SU-DHL-6 (cell line): ENCODE measurements at regions not wholly inside any gene's neighbourhood (a gene's known extent, or its start where the extent isn't known, plus 50 kb on each side); places are given as distances from the start of the nearest gene placed in this dataset.

Source experiments
- H2AFZ ChIP-seq: fragments of 200-600 bp; sonication (generic); 2 replicates; pipeline ENCODE4 v1.6.1; 2014; ENCODE audit warnings: low read depth, mild to moderate bottlenecking, moderate library complexity, mixed read lengths, antibody characterized with exemption, low read length; ENCODE audit not compliant: severe bottlenecking
- H3F3A ChIP-seq: fragments of 200-600 bp; shearing (Covaris generic); 2 replicates; pipeline ENCODE4 v1.6.0; 2016; ENCODE audit warnings: antibody characterized with exemption, mild to moderate bottlenecking; ENCODE audit not compliant: insufficient read depth
- H3K27ac ChIP-seq: fragments of 200-600 bp; sonication (generic); 2 replicates; pipeline ENCODE4 v1.5.1; 2016; ENCODE audit warnings: low read depth, mild to moderate bottlenecking, low read length, moderate library complexity, mixed read lengths
- H3K27me3 ChIP-seq: fragments of 200-600 bp; sonication (generic), shearing (Covaris generic); 2 replicates; pipeline ENCODE4 v1.6.0; 2014; ENCODE audit warnings: mild to moderate bottlenecking, low read length
- H3K36me3 ChIP-seq: fragments of 200-600 bp; sonication (generic); 2 replicates; pipeline ENCODE4 v1.6.1; 2014; ENCODE audit warnings: mild to moderate bottlenecking, low read length, mixed read lengths
- H3K4me2 ChIP-seq: fragments of 300-600, 200-600 bp; shearing (Covaris generic), sonication (generic); 2 replicates; pipeline ENCODE4 v1.6.0; 2014; ENCODE audit warnings: low read length, low read depth, mild to moderate bottlenecking; ENCODE audit not compliant: poor library complexity, severe bottlenecking
- H3K4me3 ChIP-seq: fragments of 200-600 bp; sonication (generic); 2 replicates; pipeline ENCODE4 v1.5.1; 2014; ENCODE audit warnings: antibody characterized with exemption, low read length, mild to moderate bottlenecking, mixed read lengths; ENCODE audit not compliant: insufficient read depth, poor library complexity, severe bottlenecking
- H3K79me2 ChIP-seq: fragments of 200-600 bp; sonication (generic); 2 replicates; pipeline ENCODE4 v1.6.1; 2014; ENCODE audit warnings: mild to moderate bottlenecking, low read length, moderate library complexity; ENCODE audit not compliant: insufficient read depth
- H3K9ac ChIP-seq: fragments of 200-600 bp; sonication (generic); 2 replicates; pipeline ENCODE4 v1.7.0; 2014; ENCODE audit warnings: mild to moderate bottlenecking, low read length
- H3K9me2 ChIP-seq: fragments of 200-600 bp; sonication (generic); replicated peaks from 2 replicates; pipeline ENCODE4 v1.6.1; 2014; ENCODE audit warnings: low read length; ENCODE audit not compliant: insufficient read depth
- H3K9me3 ChIP-seq: fragments of 200-600 bp; sonication (generic); 2 replicates; pipeline ENCODE4 v1.6.1; 2014; ENCODE audit warnings: low read length, mixed read lengths; ENCODE audit not compliant: insufficient read depth
- H4K20me1 ChIP-seq: fragments of 200-600 bp; sonication (generic); 2 replicates; pipeline ENCODE4 v1.6.1; 2014; ENCODE audit warnings: low read depth, mild to moderate bottlenecking, antibody characterized with exemption, low read length, moderate library complexity, mixed read lengths
- CTCF ChIP-seq: fragments of 200-600 bp; sonication (generic); IDR thresholded peaks from one replicate; pipeline ENCODE4 v1.5.1; 2017; ENCODE audit warnings: antibody characterized with exemption, mild to moderate bottlenecking, low read length, moderate library complexity; ENCODE audit not compliant: insufficient read depth, poor library complexity, severe bottlenecking
- EZH2phosphoT487 ChIP-seq: fragments of 200-600 bp; sonication (generic), shearing (Covaris generic); conservative IDR thresholded peaks from 2 replicates; pipeline ENCODE4 v1.6.1; 2018; ENCODE audit warnings: mild to moderate bottlenecking, antibody characterized with exemption, low read length, moderate library complexity, mixed read lengths

DNA sequence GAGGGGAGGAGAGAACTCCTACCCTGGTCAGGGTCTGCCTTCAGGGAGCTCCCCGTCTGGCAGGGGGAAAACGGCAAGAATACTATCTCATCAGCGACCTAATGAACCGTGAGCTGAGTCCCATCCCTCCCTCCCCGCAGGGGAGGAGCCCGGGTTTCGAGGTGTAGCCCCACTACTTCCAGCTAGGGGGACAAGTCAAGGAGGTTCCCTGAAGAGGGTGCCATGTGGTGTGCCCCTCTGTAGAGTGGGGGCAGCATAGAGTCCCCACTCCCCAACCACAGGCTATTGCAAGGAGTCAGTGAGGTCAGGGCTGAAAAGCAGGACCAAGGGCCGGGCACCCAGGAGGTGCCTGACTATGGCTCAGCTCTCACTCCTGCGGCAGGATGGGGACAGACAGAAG is 50.9 kb upstream of the RXRA start:
- no peak overlapping the region for H3K9ac ChIP-seq
- H3K9me2 ChIP-seq, result no peaks in the 10 kb centered on the region
- no peaks in the 10 kb centered on the region for H3K36me3 ChIP-seq
- no peaks in the 10 kb centered on the region for H3K79me2 ChIP-seq
- no peak overlapping the region for H3K4me2 ChIP-seq
- no peaks in the 10 kb centered on the region for H3K9me3 ChIP-seq
- H4K20me1 ChIP-seq, result no peaks in the 10 kb centered on the region
- H3K27ac ChIP-seq, result no peak overlapping the region
- H2AFZ ChIP-seq, result no peak overlapping the region
- no peak for TF ChIP-seq EZH2phosphoT487
- TF ChIP-seq CTCF, result no peak
- H3F3A ChIP-seq, result no peaks in the 10 kb centered on the region
- H3K27me3 ChIP-seq, result no peaks in the 10 kb centered on the region
- no peak overlapping the region for H3K4me3 ChIP-seq

- no peak overlapping the region for H3K4me2 ChIP-seq
- TF ChIP-seq EZH2phosphoT487 (no peak), CTCF (no peak)
- no peak overlapping the region for H3K4me3 ChIP-seq
- H3K9me2 ChIP-seq, result no peaks in the 10 kb centered on the region
- H3K9ac ChIP-seq, result no peak overlapping the region
- no peaks in the 10 kb centered on the region for H4K20me1 ChIP-seq
- no peaks in the 10 kb centered on the region for H3K27me3 ChIP-seq
- H2AFZ ChIP-seq, result no peak overlapping the region
- H3K36me3 ChIP-seq, result no peaks in the 10 kb centered on the region
- H3K79me2 ChIP-seq, result no peaks in the 10 kb centered on the region
- H3F3A ChIP-seq, result no peaks in the 10 kb centered on the region
- H3K27ac ChIP-seq, result no peak overlapping the region
- no peaks in the 10 kb centered on the region for H3K9me3 ChIP-seq
Measured at GRCh38 chr9:134276453-134277245, 49.6 kb upstream of the RXRA start.
